HG03442 (cell line): ENCODE measurements at regions not wholly inside any gene's neighbourhood (a gene's known extent, or its start where the extent isn't known, plus 50 kb on each side); places are given as distances from the start of the nearest gene placed in this dataset.

Source experiments
- ATAC-seq: cut with Tn5 transposase; IDR thresholded peaks from one replicate; pipeline ENCODE4 v1.9.1; 2021; ENCODE audit warnings: mild to moderate bottlenecking, moderate library complexity; ENCODE audit not compliant: unreplicated experiment

- no peak for ATAC-seq
Measured at GRCh38 chr4:89556601-89557305, 249.2 kb upstream of the GPRIN3 start.

GRCh38 chr4:89551191-89551590, 243.6 kb upstream of the GPRIN3 start:
- no peak for ATAC-seq

- no peak for ATAC-seq
Measured at GRCh38 chr4:89549907-89550306, 242.3 kb upstream of the GPRIN3 start.

- ATAC-seq = no peak
Measured at GRCh38 chr4:89545315-89545714, 237.7 kb upstream of the GPRIN3 start.

- no peak for ATAC-seq
Measured at GRCh38 chr4:89541998-89542397, 234.4 kb upstream of the GPRIN3 start.

GRCh38 chr4:89539797-89540711, 232.5 kb upstream of the GPRIN3 start:
- ATAC-seq = no peak

- no peak for ATAC-seq
Measured at GRCh38 chr4:89539374-89539773, 231.8 kb upstream of the GPRIN3 start.

- ATAC-seq = no peak
Measured at GRCh38 chr4:89538886-89539285, 231.3 kb upstream of the GPRIN3 start.

- no peak for ATAC-seq
Measured at GRCh38 chr4:89538171-89538570, 230.6 kb upstream of the GPRIN3 start.

GRCh38 chr4:89537281-89537680, 229.7 kb upstream of the GPRIN3 start:
- ATAC-seq = no peak

GRCh38 chr4:89535251-89535650, 227.7 kb upstream of the GPRIN3 start:
- no peak for ATAC-seq

GRCh38 chr4:89534356-89534755, 226.8 kb upstream of the GPRIN3 start:
- no peak for ATAC-seq

GRCh38 chr4:89531932-89532640, 224.5 kb upstream of the GPRIN3 start:
- ATAC-seq = no peak

GRCh38 chr4:89528526-89529133, 221.0 kb upstream of the GPRIN3 start:
- no peak for ATAC-seq

- no peak for ATAC-seq
Measured at GRCh38 chr4:89521826-89522225, 214.2 kb upstream of the GPRIN3 start.

GRCh38 chr4:89519771-89520320, 212.2 kb upstream of the GPRIN3 start:
- no peak for ATAC-seq

GRCh38 chr4:89518259-89518658, 210.7 kb upstream of the GPRIN3 start:
- ATAC-seq = no peak

GRCh38 chr4:89514811-89515210, 207.2 kb upstream of the GPRIN3 start:
- no peak for ATAC-seq

GRCh38 chr4:89511776-89512175, 204.2 kb upstream of the GPRIN3 start:
- no peak for ATAC-seq

- ATAC-seq = peak; percentile 100
Measured at GRCh38 chr4:89509708-89510281, 202.2 kb upstream of the GPRIN3 start.
